GM23248 (cell line): ENCODE measurements at regions not wholly inside any gene's neighbourhood (a gene's known extent, or its start where the extent isn't known, plus 50 kb on each side); places are given as distances from the start of the nearest gene placed in this dataset.

Experiments used
- DNase-seq: peaks from one replicate; pipeline ENCODE4 v3.0.0-alpha.2; 2015
- H2AFZ ChIP-seq: fragments of 200-600 bp; sonication (generic); 2 replicates; pipeline ENCODE4 v1.6.1; 2016; ENCODE audit warnings: antibody characterized with exemption
- H3F3A ChIP-seq: fragments of 200-600 bp; sonication (generic); 2 replicates; pipeline ENCODE4 v1.6.1; 2016; ENCODE audit warnings: mild to moderate bottlenecking, antibody characterized with exemption, mixed run types; ENCODE audit not compliant: insufficient read depth
- H3K27ac ChIP-seq: fragments of 200-600 bp; sonication (generic); 2 replicates; pipeline ENCODE4 v1.5.1; 2016; ENCODE audit warnings: mild to moderate bottlenecking
- H3K27me3 ChIP-seq: fragments of 200-600 bp; sonication (generic); replicated peaks from 2 replicates; pipeline ENCODE4 v1.6.1; 2016; ENCODE audit warnings: mild to moderate bottlenecking; ENCODE audit not compliant: insufficient read depth
- H3K36me3 ChIP-seq: fragments of 200-600 bp; sonication (generic); 2 replicates; pipeline ENCODE4 v1.6.1; 2016; ENCODE audit warnings: low read depth, mild to moderate bottlenecking
- H3K4me1 ChIP-seq: fragments of 200-600 bp; sonication (generic); 2 replicates; pipeline ENCODE4 v1.6.1; 2016; ENCODE audit warnings: mild to moderate bottlenecking; ENCODE audit not compliant: insufficient read depth
- H3K4me2 ChIP-seq: fragments of 200-600 bp; sonication (generic); one replicate; pipeline ENCODE4 v1.6.1; 2016; ENCODE audit warnings: mild to moderate bottlenecking; ENCODE audit not compliant: unreplicated experiment
- H3K4me3 ChIP-seq: fragments of 200-600 bp; sonication (generic); 2 replicates; pipeline ENCODE4 v1.5.1; 2016; ENCODE audit warnings: mild to moderate bottlenecking
- H3K79me2 ChIP-seq: fragments of 200-600 bp; sonication (generic); 2 replicates; pipeline ENCODE4 v1.6.1; 2016; ENCODE audit warnings: mild to moderate bottlenecking; ENCODE audit not compliant: insufficient read depth
- H3K9ac ChIP-seq: fragments of 200-600 bp; sonication (generic); 2 replicates; pipeline ENCODE4 v1.6.1; 2016; ENCODE audit warnings: mild to moderate bottlenecking
- H3K9me2 ChIP-seq: fragments of 200-600 bp; sonication (generic); 2 replicates; pipeline ENCODE4 v1.6.1; 2016; ENCODE audit warnings: mixed run types, mild to moderate bottlenecking, moderate library complexity; ENCODE audit not compliant: insufficient read depth
- H3K9me3 ChIP-seq: fragments of 200-600 bp; sonication (generic); one replicate; pipeline ENCODE4 v1.6.1; 2017; ENCODE audit warnings: low read depth
- H4K20me1 ChIP-seq: fragments of 200-600 bp; sonication (generic); 2 replicates; pipeline ENCODE4 v1.6.0; 2016; ENCODE audit not compliant: insufficient read depth
- EZH2 ChIP-seq: fragments of 200-600 bp; sonication (generic); IDR thresholded peaks from 2 replicates; pipeline ENCODE4 v1.6.1; 2018; ENCODE audit warnings: antibody characterized with exemption, mild to moderate bottlenecking; ENCODE audit not compliant: insufficient read depth, poor library complexity, severe bottlenecking
- EZH2phosphoT487 ChIP-seq: fragments of 200-600 bp; sonication (generic); IDR thresholded peaks from 2 replicates; pipeline ENCODE4 v1.6.1; 2018; ENCODE audit warnings: antibody characterized with exemption, moderate library complexity, mild to moderate bottlenecking, low read depth; ENCODE audit not compliant: insufficient read depth
- WGBS, 2 experiments: methylation state at CpG; one replicate each; pipeline ENCODE4 v1.1.6; 2015 to 2017; ENCODE audit warnings: low lambda C conversion rate in 2 of 2, low coverage in 1 of 2; ENCODE audit errors: missing lambda C conversion rate in 2 of 2; 5-methylcytosine and 5-hydroxymethylcytosine counted together
- in situ Hi-C: fragments of 300-500 bp; cut with MboI; formaldehyde crosslinking; loops from 2 replicates; pipeline ENCODE4 v1.15.0; 2020

- H2AFZ ChIP-seq, result no peak overlapping the region
- H3K4me2 ChIP-seq, result no peak overlapping the region
- H3K27me3 ChIP-seq, result no peaks in the 10 kb centered on the region
- no peaks in the 10 kb centered on the region for H4K20me1 ChIP-seq
- TF ChIP-seq EZH2 (no peak), EZH2phosphoT487 (no peak)
- 29 to 33% methylated on average over 4 of the region's 4 CpGs for WGBS, 2 experiments
- no peaks in the 10 kb centered on the region for H3K9me2 ChIP-seq
- no peak overlapping the region for H3K9ac ChIP-seq
- H3K4me1 ChIP-seq, result no peaks in the 10 kb centered on the region
- no peaks in the 10 kb centered on the region for H3K79me2 ChIP-seq
- in situ Hi-C loops, result no loop called here
- DNase-seq, result no peak
- H3K36me3 ChIP-seq, result no peaks in the 10 kb centered on the region
- no peak overlapping the region for H3K27ac ChIP-seq
- H3K4me3 ChIP-seq, result no peak overlapping the region
- no peaks in the 10 kb centered on the region for H3F3A ChIP-seq
- H3K9me3 ChIP-seq, result no peaks in the 10 kb centered on the region
Observed at GRCh38 chr10:81027706-81028105, 490.0 kb downstream of the SH2D4B start.

- H3K4me2 ChIP-seq, result no peak overlapping the region
- 30 to 32% methylated on average over 1 of the region's 1 CpG for WGBS, 2 experiments
- no peak for DNase-seq
- H3K79me2 ChIP-seq, result no peaks in the 10 kb centered on the region
- H3K27me3 ChIP-seq, result no peaks in the 10 kb centered on the region
- in situ Hi-C loops, result no loop called here
- H3F3A ChIP-seq, result no peaks in the 10 kb centered on the region
- no peaks in the 10 kb centered on the region for H3K9me2 ChIP-seq
- no peaks in the 10 kb centered on the region for H3K9me3 ChIP-seq
- no peaks in the 10 kb centered on the region for H4K20me1 ChIP-seq
- no peak for TF ChIP-seq EZH2phosphoT487
- no peak for TF ChIP-seq EZH2
- H3K9ac ChIP-seq, result no peak overlapping the region
- no peak overlapping the region for H2AFZ ChIP-seq
- H3K4me3 ChIP-seq, result no peak overlapping the region
- H3K4me1 ChIP-seq, result no peaks in the 10 kb centered on the region
- no peak overlapping the region for H3K27ac ChIP-seq
- no peaks in the 10 kb centered on the region for H3K36me3 ChIP-seq
Observed at GRCh38 chr10:81031774-81032173, 494.1 kb downstream of the SH2D4B start.

DNA sequence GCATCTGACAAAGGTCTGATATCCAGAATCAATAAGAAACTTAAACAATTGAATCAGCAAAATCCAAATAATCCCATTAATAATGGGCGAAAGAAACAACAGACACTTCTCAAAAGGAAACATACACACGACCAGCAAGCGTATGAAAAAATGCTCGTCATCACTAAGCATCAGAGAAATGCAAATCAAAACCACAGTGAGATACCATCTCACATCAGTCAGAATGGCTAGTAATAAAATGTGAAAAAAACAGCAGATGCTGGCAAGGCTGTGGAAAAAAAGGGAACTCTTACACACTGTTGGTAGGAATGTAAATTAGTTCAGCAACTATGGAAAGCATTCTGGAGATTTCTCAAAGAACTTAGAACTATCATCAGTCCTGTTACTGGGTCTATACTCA lies 496.7 kb downstream of the SH2D4B start:
- H3K79me2 ChIP-seq, result no peaks in the 10 kb centered on the region
- no peaks in the 10 kb centered on the region for H3K4me1 ChIP-seq
- H3K4me3 ChIP-seq, result no peak overlapping the region
- no peaks in the 10 kb centered on the region for H4K20me1 ChIP-seq
- in situ Hi-C loops, result no loop called here
- H3K9ac ChIP-seq, result no peak overlapping the region
- no peaks in the 10 kb centered on the region for H3K9me2 ChIP-seq
- WGBS, 2 experiments, result 17 to 19% methylated on average over 4 of the region's 4 CpGs
- H3K9me3 ChIP-seq, result no peaks in the 10 kb centered on the region
- H3K27ac ChIP-seq, result no peak overlapping the region
- no peaks in the 10 kb centered on the region for H3F3A ChIP-seq
- no peak for DNase-seq
- H3K4me2 ChIP-seq, result no peak overlapping the region
- TF ChIP-seq EZH2 (no peak), EZH2phosphoT487 (no peak)
- H3K36me3 ChIP-seq, result no peaks in the 10 kb centered on the region
- H2AFZ ChIP-seq, result no peak overlapping the region
- no peaks in the 10 kb centered on the region for H3K27me3 ChIP-seq

GRCh38 chr10:81036257-81036656 lies 498.6 kb downstream of the SH2D4B start:
- H3K9ac ChIP-seq, result no peak overlapping the region
- H3K4me2 ChIP-seq, result no peak overlapping the region
- TF ChIP-seq EZH2phosphoT487 (no peak), EZH2 (no peak)
- in situ Hi-C loops, result no loop called here
- no peak overlapping the region for H3K27ac ChIP-seq
- no peaks in the 10 kb centered on the region for H3K36me3 ChIP-seq
- no peaks in the 10 kb centered on the region for H3K27me3 ChIP-seq
- no peaks in the 10 kb centered on the region for H4K20me1 ChIP-seq
- WGBS, 2 experiments, result 0% methylated on average over 3 of the region's 3 CpGs
- no peak overlapping the region for H3K4me3 ChIP-seq
- H3F3A ChIP-seq, result no peaks in the 10 kb centered on the region
- H3K9me2 ChIP-seq, result no peaks in the 10 kb centered on the region
- H3K9me3 ChIP-seq, result no peaks in the 10 kb centered on the region
- DNase-seq, result no peak
- no peaks in the 10 kb centered on the region for H3K4me1 ChIP-seq
- H2AFZ ChIP-seq, result no peak overlapping the region
- H3K79me2 ChIP-seq, result no peaks in the 10 kb centered on the region

DNA sequence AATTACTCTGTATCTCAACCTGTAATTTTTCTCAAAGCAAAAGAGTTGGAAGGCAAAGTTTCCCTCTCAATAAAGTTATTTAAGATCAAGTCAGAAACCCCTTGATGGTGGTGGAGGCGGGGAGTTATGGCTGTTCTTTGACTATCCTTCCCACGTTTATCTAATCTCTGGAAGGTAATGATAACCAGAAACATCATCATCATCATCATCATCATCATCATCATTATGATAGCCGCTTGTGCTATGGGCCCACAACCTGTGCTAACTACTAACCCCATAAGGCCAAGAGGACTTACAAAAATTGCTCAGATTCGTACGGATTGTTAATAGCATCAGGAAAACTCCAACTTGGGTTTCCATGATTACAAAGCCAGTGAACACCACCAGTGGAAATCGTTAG lies 502.3 kb downstream of the SH2D4B start:
- Histone ChIP-seq H3K4me1 (no peaks in the 10 kb centered on the region), H3K9ac (no peak overlapping the region), H2AFZ (no peak overlapping the region), H3K27me3 (no peaks in the 10 kb centered on the region), H3K4me3 (no peak overlapping the region), H3F3A (no peaks in the 10 kb centered on the region), H4K20me1 (no peaks in the 10 kb centered on the region), H3K9me2 (no peaks in the 10 kb centered on the region), H3K79me2 (no peaks in the 10 kb centered on the region), H3K27ac (no peak overlapping the region), H3K4me2 (no peak overlapping the region), H3K9me3 (no peaks in the 10 kb centered on the region), H3K36me3 (no peaks in the 10 kb centered on the region)
- DNase-seq, result no peak
- 21 to 24% methylated on average over 6 of the region's 6 CpGs for WGBS, 2 experiments
- in situ Hi-C loops, result no loop called here
- no peak for TF ChIP-seq EZH2phosphoT487
- no peak for TF ChIP-seq EZH2
